ENCODE measurements at regions not wholly inside any gene's neighbourhood (a gene's known extent, or its start where the extent isn't known, plus 50 kb on each side); places are given as distances from the start of the nearest gene placed in this dataset.

- no CpG with 5 or more reads among the region's 2 CpGs for WGBS, 2 experiments (ENCODE audit: extremely low coverage in 2 of 2, insufficient read length in 1 of 2)
- Histone ChIP-seq H3K14ac (replicated peaks; ENCODE audit: low read depth, low read length) (no peak overlapping the region), H4K91ac (ENCODE audit: insufficient read depth, low read depth, low read length) (no peak overlapping the region), H2AFZ (replicated peaks; ENCODE audit: low read length, poor library complexity) (no peak overlapping the region), H2BK5ac (ENCODE audit: low read depth, low read length, poor library complexity, severe bottlenecking) (no peak overlapping the region), H3K9ac (ENCODE audit: low read depth, low read length) (no peak overlapping the region), H3K56ac (ENCODE audit: extremely low read depth, insufficient read depth, low read length) (no peak overlapping the region), H2BK15ac (ENCODE audit: low read depth, low read length) (no peak overlapping the region), H4K8ac (ENCODE audit: low read depth in 2 of 2, low read length in 2 of 2) (no peak overlapping the region), H3K9me1 (ENCODE audit: insufficient read depth, low read length) (no peaks in the 10 kb centered on the region), H3K4ac (ENCODE audit: low read depth, low read length) (no peak overlapping the region), H3K27me3 (ENCODE audit: control insufficient read depth, insufficient read depth, low read length) (no peaks in the 10 kb centered on the region), H2BK120ac (ENCODE audit: low read depth, low read length) (no peak overlapping the region), H2AK9ac (replicated peaks; ENCODE audit: low read depth, low read length, poor library complexity) (no peak overlapping the region), H3K27ac (ENCODE audit: insufficient read depth, low read length) (no peak overlapping the region), H3K79me1 (ENCODE audit: low read depth in 1 of 2, low read length in 2 of 2) (no peaks in the 10 kb centered on the region), H2BK20ac (ENCODE audit: low read depth, low read length) (no peak overlapping the region), H3K18ac (ENCODE audit: low read depth, low read length) (no peak overlapping the region), H2AK5ac (ENCODE audit: low read depth, low read length) (no peak overlapping the region), H4K20me1 (ENCODE audit: insufficient read depth, low read length) (no peaks in the 10 kb centered on the region), H4K5ac (ENCODE audit: low read depth, low read length) (no peak overlapping the region), H3K36me3 (ENCODE audit: control insufficient read depth, insufficient read depth, low read length) (no peaks in the 10 kb centered on the region), H3K4me3 (ENCODE audit: insufficient read depth, low read depth, low read length) (no peak overlapping the region), H3K9me3 (ENCODE audit: control insufficient read depth, insufficient read depth, low read length) (peaks cover 2% of the 10 kb centered on the region), H3K4me1 (ENCODE audit: control insufficient read depth, insufficient read depth, low read length) (no peaks in the 10 kb centered on the region), H3K23ac (ENCODE audit: low read depth, low read length) (no peak overlapping the region), H3K4me2 (ENCODE audit: low read depth, low read length) (no peak overlapping the region)
- DNase-seq (no peak), ATAC-seq (ENCODE audit: low read depth) (no peak)
- in situ Hi-C loops (cut with MboI; ENCODE audit: low sequenced_read_pairs) = no loop called here
- ChIA-PET CTCF (no interaction called here), POLR2A (ENCODE audit: unreplicated experiment) (no interaction called here)
- dilution Hi-C loops (cut with HindIII; ENCODE audit: low sequenced_read_pairs, unreplicated experiment) = no loop called here
- TF ChIP-seq RCOR1 (IDR thresholded peaks at IDR 0.05; ENCODE audit: insufficient replicate concordance, low read length) (no peak), SMC3 (IDR thresholded peaks at IDR 0.05; ENCODE audit: low read depth, low read length) (no peak), MXI1 (IDR thresholded peaks at IDR 0.05; ENCODE audit: borderline replicate concordance, low read depth, low read length) (no peak), USF2 (IDR thresholded peaks at IDR 0.05; ENCODE audit: low read depth, low read length) (no peak), CTCF (conservative IDR thresholded peaks at IDR 0.05; ENCODE audit: low read depth, low read length) (no peak), MAFK (IDR thresholded peaks at IDR 0.05; ENCODE audit: low read depth, low read length) (no peak), CEBPB (IDR thresholded peaks at IDR 0.05; ENCODE audit: low read depth, low read length) (no peak)
- intact Hi-C loops (cut with micrococcal nuclease) = no loop called here
- no TSS peak for BruUV-seq (replicated peaks)
Measured at GRCh38 chr4:166172619-166173018, 299.6 kb downstream of the TLL1 start.

All from IMR-90 (cell line).